GM12878 (cell line): ENCODE measurements at regions not wholly inside any gene's neighbourhood (a gene's known extent, or its start where the extent isn't known, plus 50 kb on each side); places are given as distances from the start of the nearest gene placed in this dataset.

Experiments
- ATAC-seq: fragments of 200-7000 bp; cut with Tn5 transposase; 3 replicates; pipeline ENCODE4 v1.9.1; 2020; ENCODE audit warnings: mild to moderate bottlenecking, moderate library complexity
- BruUV-seq: library from RNA; stranded (reverse); fragments of 400-500 nt; replicated peaks from 2 replicates; lab custom pipeline; 2021; lab: Mats Ljungman, UMichigan
- CTCF ChIA-PET: fragments of 300-600 bp; sonication (Branson Sonifier 250); formaldehyde crosslinking; extraction: SDS; loops from one replicate; lab custom pipeline; 2021; ENCODE audit warnings: inconsistent platforms; lab: Yijun Ruan, JAX
- POLR2A ChIA-PET: fragments of 350-600 bp; formaldehyde crosslinking; extraction: SDS; loops from one replicate; lab custom pipeline; 2021; ENCODE audit warnings: inconsistent platforms; lab: Charles Lee
- RAD21 ChIA-PET: fragments of 300-600 bp; sonication (Branson Sonifier 250); formaldehyde crosslinking; loops from one replicate; lab custom pipeline; 2023; ENCODE audit warnings: antibody characterized with exemption; ENCODE audit not compliant: unreplicated experiment; lab: Charles Lee
- SMC1A ChIA-PET: fragments of 300-600 bp; sonication (Branson Sonifier 250); formaldehyde crosslinking; loops from one replicate; lab custom pipeline; 2023; ENCODE audit not compliant: unreplicated experiment, uncharacterized antibody; lab: Charles Lee
- DNase-seq: peaks from one replicate; pipeline ENCODE4 v3.0.0-alpha.2; 2011; ENCODE audit warnings: low read depth, low spot score
- FAIRE-seq: peaks from 3 replicates; lab custom pipeline; 2011; peaks lifted over from hg19 to GRCh38; lab: Jason Lieb, UNC
- H2AFZ ChIP-seq: 2 replicates; pipeline ENCODE4 v1.6.0; 2011; ENCODE audit warnings: low read depth, low read length, control low read depth; ENCODE audit not compliant: control insufficient read depth
- H3K27ac ChIP-seq: 2 replicates; pipeline ENCODE4 v1.5.1; 2011; ENCODE audit warnings: control low read depth; ENCODE audit not compliant: control insufficient read depth, insufficient read depth
- H3K27me3 ChIP-seq, 2 experiments: replicated peaks in 1 of 2; 2 replicates each; pipeline versions ENCODE4 v1.6.0 to v1.6.1; 2011; ENCODE audit warnings: low read length in 1 of 2; ENCODE audit not compliant: control insufficient read depth in 2 of 2, insufficient read depth in 2 of 2
- H3K36me3 ChIP-seq, 2 experiments: 2 replicates each; pipeline ENCODE4 v1.5.1; 2011; ENCODE audit warnings: low read length in 1 of 2; ENCODE audit not compliant: control insufficient read depth in 2 of 2, insufficient read depth in 2 of 2
- H3K4me1 ChIP-seq: 2 replicates; pipeline ENCODE4 v1.6.1; 2011; ENCODE audit warnings: mild to moderate bottlenecking, low read length, moderate library complexity, mixed read lengths; ENCODE audit not compliant: control insufficient read depth, insufficient read depth
- H3K4me2 ChIP-seq: 2 replicates; pipeline ENCODE4 v1.6.0; 2011; ENCODE audit warnings: control low read depth; ENCODE audit not compliant: control insufficient read depth, insufficient read depth
- H3K4me3 ChIP-seq: fragments of 200-600 bp; sonication (generic); 2 replicates; pipeline ENCODE4 v1.5.1; 2016
- H3K79me2 ChIP-seq: 2 replicates; pipeline ENCODE4 v1.6.0; 2011; ENCODE audit warnings: low read length; ENCODE audit not compliant: control insufficient read depth, insufficient read depth
- H3K9ac ChIP-seq: 2 replicates; pipeline ENCODE4 v1.8.0; 2011; ENCODE audit warnings: low read length, control low read depth, mixed read lengths; ENCODE audit not compliant: control insufficient read depth, insufficient read depth
- H3K9me3 ChIP-seq: replicated peaks from 3 replicates; pipeline ENCODE4 v1.5.1; 2011; ENCODE audit warnings: mild to moderate bottlenecking, low read length; ENCODE audit not compliant: control insufficient read depth, insufficient read depth
- H4K20me1 ChIP-seq: 2 replicates; pipeline ENCODE4 v1.6.0; 2011; ENCODE audit not compliant: control insufficient read depth, insufficient read depth
- BACH1 ChIP-seq: fragments of 450-650 bp; IDR thresholded peaks from 2 replicates; pipeline ENCODE4 v1.6.1; 2017; ENCODE audit warnings: mild to moderate bottlenecking, borderline replicate concordance
- SPI1 ChIP-seq: IDR thresholded peaks from 2 replicates; pipeline ENCODE4 v1.6.1; 2011; ENCODE audit warnings: low read depth, mild to moderate bottlenecking, low read length, moderate library complexity, borderline replicate concordance; ENCODE audit not compliant: insufficient read depth
- STAT1 ChIP-seq: fragments of 450-650 bp; conservative IDR thresholded peaks from 2 replicates; pipeline ENCODE4 v1.6.1; 2014; ENCODE audit warnings: antibody characterized with exemption, mild to moderate bottlenecking
- WGBS: methylation state at CpG from one replicate; pipeline ENCODE4 v1.1.6; 2016; ENCODE audit warnings: low lambda C conversion rate; ENCODE audit not compliant: insufficient replicate concordance, insufficient coverage; ENCODE audit errors: missing lambda C conversion rate; 5-methylcytosine and 5-hydroxymethylcytosine counted together
- in situ Hi-C: fragments of 300-500 bp; cut with MboI; formaldehyde crosslinking; loops from 9 replicates; pipeline ENCODE4 v1.14.3; 2018; ENCODE audit warnings: mixed read lengths
- intact Hi-C: fragments of 100-400 bp; cut with micrococcal nuclease; formaldehyde crosslinking; loops from one replicate; pipeline ENCODE4 v1.14.2; 2022; ENCODE audit not compliant: unreplicated experiment
- TF ChIP-seq, protein P1 (sequence below): fragments of 450-650 bp; IDR thresholded peaks from 2 replicates; pipeline ENCODE4 v1.6.1; 2017; ENCODE audit warnings: low read depth, mild to moderate bottlenecking, moderate library complexity
- TF ChIP-seq, protein P2 (sequence below): fragments of 450-650 bp; formaldehyde crosslinking; IDR thresholded peaks from 2 replicates; pipeline ENCODE4 v1.5.0; 2022; ENCODE audit warnings: mild to moderate bottlenecking, missing genetic modification characterization

DNA sequence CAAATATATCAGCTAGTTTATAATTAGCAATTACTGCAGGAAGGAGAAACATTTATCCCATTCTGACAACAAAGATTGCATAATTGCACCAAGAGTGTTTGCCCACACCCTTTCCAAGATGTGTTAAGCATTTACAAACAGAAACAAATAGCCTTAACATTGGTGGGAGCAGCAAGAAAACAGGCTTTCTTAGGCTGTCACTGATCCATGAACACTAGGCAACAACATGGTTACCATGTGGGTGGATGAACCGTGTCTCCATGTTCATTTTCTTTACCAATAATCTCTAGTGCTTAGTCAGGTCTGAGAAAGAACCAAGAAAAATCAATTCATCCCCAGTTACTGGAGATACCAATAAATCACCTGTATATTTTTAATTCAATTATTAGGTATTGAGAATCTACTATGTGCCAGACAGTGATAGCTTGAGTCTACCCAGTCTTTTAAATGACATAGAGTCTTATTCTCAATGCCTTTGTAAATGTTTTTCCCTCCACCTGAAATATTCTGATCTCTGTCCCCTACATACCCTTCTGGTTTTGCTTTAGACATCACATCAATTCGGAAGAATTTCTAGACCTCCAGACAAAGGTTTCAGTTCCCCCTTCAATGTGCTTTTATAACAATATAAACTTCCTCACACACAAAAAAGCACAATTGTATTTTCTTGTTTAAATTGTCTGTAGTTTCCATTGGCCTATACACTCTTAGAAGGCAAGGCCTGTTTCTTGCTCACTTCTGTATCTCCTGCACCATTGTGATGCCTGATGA, 286.6 kb downstream of the PPP1R2C start:
- ChIA-PET RAD21 (no interaction called here), CTCF (no interaction called here), POLR2A (no interaction called here), SMC1A (no interaction called here)
- Histone ChIP-seq H3K27ac (no peak overlapping the region), H3K4me3 (no peak overlapping the region), H3K9ac (no peak overlapping the region), H3K27me3 (peaks cover 0 to 3% of the 10 kb centered on the region in 2 experiments; a peak in 1 of 4 replicates), H3K4me2 (no peak overlapping the region), H2AFZ (no peak overlapping the region), H3K79me2 (no peaks in the 10 kb centered on the region), H3K9me3 (no peaks in the 10 kb centered on the region), H4K20me1 (no peaks in the 10 kb centered on the region), H3K36me3 (no peaks in the 10 kb centered on the region), H3K4me1 (no peaks in the 10 kb centered on the region)
- intact Hi-C loops, result no loop called here
- no peak for DNase-seq
- BruUV-seq, result no TSS peak
- ATAC-seq, result peak; percentile 70
- TF ChIP-seq, protein P1, sequence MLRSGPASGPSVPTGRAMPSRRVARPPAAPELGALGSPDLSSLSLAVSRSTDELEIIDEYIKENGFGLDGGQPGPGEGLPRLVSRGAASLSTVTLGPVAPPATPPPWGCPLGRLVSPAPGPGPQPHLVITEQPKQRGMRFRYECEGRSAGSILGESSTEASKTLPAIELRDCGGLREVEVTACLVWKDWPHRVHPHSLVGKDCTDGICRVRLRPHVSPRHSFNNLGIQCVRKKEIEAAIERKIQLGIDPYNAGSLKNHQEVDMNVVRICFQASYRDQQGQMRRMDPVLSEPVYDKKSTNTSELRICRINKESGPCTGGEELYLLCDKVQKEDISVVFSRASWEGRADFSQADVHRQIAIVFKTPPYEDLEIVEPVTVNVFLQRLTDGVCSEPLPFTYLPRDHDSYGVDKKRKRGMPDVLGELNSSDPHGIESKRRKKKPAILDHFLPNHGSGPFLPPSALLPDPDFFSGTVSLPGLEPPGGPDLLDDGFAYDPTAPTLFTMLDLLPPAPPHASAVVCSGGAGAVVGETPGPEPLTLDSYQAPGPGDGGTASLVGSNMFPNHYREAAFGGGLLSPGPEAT, result no peak
- TF ChIP-seq, protein P2, sequence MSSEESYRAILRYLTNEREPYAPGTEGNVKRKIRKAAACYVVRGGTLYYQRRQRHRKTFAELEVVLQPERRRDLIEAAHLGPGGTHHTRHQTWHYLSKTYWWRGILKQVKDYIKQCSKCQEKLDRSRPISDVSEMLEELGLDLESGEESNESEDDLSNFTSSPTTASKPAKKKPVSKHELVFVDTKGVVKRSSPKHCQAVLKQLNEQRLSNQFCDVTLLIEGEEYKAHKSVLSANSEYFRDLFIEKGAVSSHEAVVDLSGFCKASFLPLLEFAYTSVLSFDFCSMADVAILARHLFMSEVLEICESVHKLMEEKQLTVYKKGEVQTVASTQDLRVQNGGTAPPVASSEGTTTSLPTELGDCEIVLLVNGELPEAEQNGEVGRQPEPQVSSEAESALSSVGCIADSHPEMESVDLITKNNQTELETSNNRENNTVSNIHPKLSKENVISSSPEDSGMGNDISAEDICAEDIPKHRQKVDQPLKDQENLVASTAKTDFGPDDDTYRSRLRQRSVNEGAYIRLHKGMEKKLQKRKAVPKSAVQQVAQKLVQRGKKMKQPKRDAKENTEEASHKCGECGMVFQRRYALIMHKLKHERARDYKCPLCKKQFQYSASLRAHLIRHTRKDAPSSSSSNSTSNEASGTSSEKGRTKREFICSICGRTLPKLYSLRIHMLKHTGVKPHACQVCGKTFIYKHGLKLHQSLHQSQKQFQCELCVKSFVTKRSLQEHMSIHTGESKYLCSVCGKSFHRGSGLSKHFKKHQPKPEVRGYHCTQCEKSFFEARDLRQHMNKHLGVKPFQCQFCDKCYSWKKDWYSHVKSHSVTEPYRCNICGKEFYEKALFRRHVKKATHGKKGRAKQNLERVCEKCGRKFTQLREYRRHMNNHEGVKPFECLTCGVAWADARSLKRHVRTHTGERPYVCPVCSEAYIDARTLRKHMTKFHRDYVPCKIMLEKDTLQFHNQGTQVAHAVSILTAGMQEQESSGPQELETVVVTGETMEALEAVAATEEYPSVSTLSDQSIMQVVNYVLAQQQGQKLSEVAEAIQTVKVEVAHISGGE, result no peak
- no peak for TF ChIP-seq BACH1
- TF ChIP-seq SPI1, result peak; percentile 77
- no peak for TF ChIP-seq STAT1
- FAIRE-seq, result no peak
- in situ Hi-C loops, result no loop called here
- WGBS, result 0% methylated on average over 2 of the region's 2 CpGs
